HFFc6 (cell line): ENCODE measurements at regions not wholly inside any gene's neighbourhood (a gene's known extent, or its start where the extent isn't known, plus 50 kb on each side); places are given as distances from the start of the nearest gene placed in this dataset.

Source experiments
- DNase-seq: peaks from one replicate; pipeline ENCODE4 v3.0.0-alpha.2; 2018
- H3K27ac Mint-ChIP-seq: 2 replicates; pipeline ENCODE4 v1.8.0; 2020; ENCODE audit warnings: mild to moderate bottlenecking, mixed read lengths
- H3K27me3 Mint-ChIP-seq: 2 replicates; pipeline ENCODE4 v1.8.0; 2021; ENCODE audit warnings: mild to moderate bottlenecking, moderate library complexity, mixed read lengths; ENCODE audit not compliant: insufficient read depth
- H3K36me3 Mint-ChIP-seq: 2 replicates; pipeline ENCODE4 v1.8.0; 2021; ENCODE audit warnings: low read depth, mixed read lengths
- H3K4me1 Mint-ChIP-seq: 2 replicates; pipeline ENCODE4 v1.8.0; 2020; ENCODE audit warnings: low read depth, mixed read lengths
- H3K4me3 Mint-ChIP-seq: 2 replicates; pipeline ENCODE4 v1.8.0; 2020; ENCODE audit warnings: mild to moderate bottlenecking, moderate library complexity, mixed read lengths
- H3K9me3 Mint-ChIP-seq: 2 replicates; pipeline ENCODE4 v1.8.0; 2020; ENCODE audit warnings: mild to moderate bottlenecking, mixed read lengths
- CTCF ChIP-seq: fragments of 200-600 bp; sonication (generic); IDR thresholded peaks from 2 replicates; pipeline ENCODE4 v1.5.0; 2021; ENCODE audit warnings: antibody characterized with exemption, mild to moderate bottlenecking

- Mint-ChIP-seq H3K27me3 (peaks cover 4% of the 10 kb centered on the region; the same call in 1 of the 2 replicates), H3K36me3 (peaks cover 14% of the 10 kb centered on the region), H3K27ac (no peak overlapping the region), H3K4me3 (no peak overlapping the region), H3K4me1 (peaks cover 8% of the 10 kb centered on the region), H3K9me3 (peaks cover 10% of the 10 kb centered on the region)
- no peak for DNase-seq
- peak; percentile 59; the same call in 1 of the 2 replicates for TF ChIP-seq CTCF
Measured at GRCh38 chr4:152045807-152046571, 285.2 kb upstream of the GATB start.

GRCh38 chr4:152045449-152045806, 284.6 kb upstream of the GATB start:
- H3K9me3 Mint-ChIP-seq = peaks cover 10% of the 10 kb centered on the region
- H3K27me3 Mint-ChIP-seq = peaks cover 4% of the 10 kb centered on the region; the same call in 1 of the 2 replicates
- no peak overlapping the region for H3K4me3 Mint-ChIP-seq
- H3K4me1 Mint-ChIP-seq = peaks cover 12% of the 10 kb centered on the region
- no peak overlapping the region for H3K27ac Mint-ChIP-seq
- DNase-seq = no peak
- H3K36me3 Mint-ChIP-seq = peaks cover 14% of the 10 kb centered on the region
- TF ChIP-seq CTCF = no peak

GRCh38 chr4:152044331-152045036, 283.7 kb upstream of the GATB start:
- Mint-ChIP-seq H3K4me1 (peaks cover 18% of the 10 kb centered on the region), H3K4me3 (no peak overlapping the region), H3K36me3 (peaks cover 14% of the 10 kb centered on the region), H3K27ac (no peak overlapping the region), H3K9me3 (peaks cover 10% of the 10 kb centered on the region), H3K27me3 (peaks cover 4% of the 10 kb centered on the region; the same call in 1 of the 2 replicates)
- TF ChIP-seq CTCF = no peak
- peak; percentile 43 for DNase-seq

- no peak overlapping the region for H3K27ac Mint-ChIP-seq
- H3K36me3 Mint-ChIP-seq = peaks cover 14% of the 10 kb centered on the region
- no peak for DNase-seq
- peaks cover 47% of the 10 kb centered on the region for H3K4me1 Mint-ChIP-seq
- peaks cover 10% of the 10 kb centered on the region for H3K9me3 Mint-ChIP-seq
- no peak overlapping the region for H3K4me3 Mint-ChIP-seq
- H3K27me3 Mint-ChIP-seq = peaks cover 2% of the 10 kb centered on the region; the same call in 1 of the 2 replicates
- no peak for TF ChIP-seq CTCF
Measured at GRCh38 chr4:152041295-152041694, 280.5 kb upstream of the GATB start.

GRCh38 chr4:152039691-152040090, 278.9 kb upstream of the GATB start:
- peaks cover 63% of the 10 kb centered on the region for H3K4me1 Mint-ChIP-seq
- peaks cover 14% of the 10 kb centered on the region for H3K36me3 Mint-ChIP-seq
- no peak overlapping the region for H3K4me3 Mint-ChIP-seq
- DNase-seq = no peak
- peak overlapping the region; percentile 79; the same call in 1 of the 2 replicates for H3K27ac Mint-ChIP-seq
- H3K27me3 Mint-ChIP-seq = peaks cover 2% of the 10 kb centered on the region; the same call in 1 of the 2 replicates
- no peak for TF ChIP-seq CTCF
- peaks cover 10% of the 10 kb centered on the region for H3K9me3 Mint-ChIP-seq
